GM23338 (cell line): ENCODE measurements at regions not wholly inside any gene's neighbourhood (a gene's known extent, or its start where the extent isn't known, plus 50 kb on each side); places are given as distances from the start of the nearest gene placed in this dataset.

ENCODE experiments used
- ATAC-seq: fragments of 200-7000 bp; cut with Tn5 transposase; 3 replicates; pipeline ENCODE4 v1.9.1; 2020
- DNase-seq: peaks from one replicate; pipeline ENCODE4 v3.0.0-alpha.2; 2015; ENCODE audit warnings: low spot score
- H2AFZ ChIP-seq: fragments of 200-600 bp; sonication (generic); 2 replicates; pipeline ENCODE4 v1.8.0; 2016; ENCODE audit warnings: antibody characterized with exemption, mild to moderate bottlenecking, moderate library complexity
- H3F3A ChIP-seq: fragments of 200-600 bp; sonication (generic); replicated peaks from 2 replicates; pipeline ENCODE4 v1.8.0; 2017; ENCODE audit warnings: antibody characterized with exemption, mixed run types, low read depth
- H3K27ac ChIP-seq: fragments of 200-600 bp; sonication (generic); 2 replicates; pipeline ENCODE4 v1.6.1; 2016; ENCODE audit warnings: low read depth
- H3K27me3 ChIP-seq: fragments of 200-600 bp; sonication (generic); 2 replicates; pipeline ENCODE4 v1.8.0; 2016; ENCODE audit warnings: mild to moderate bottlenecking, mixed run types, moderate library complexity; ENCODE audit not compliant: insufficient read depth
- H3K36me3 ChIP-seq: fragments of 200-600 bp; sonication (generic); 2 replicates; pipeline ENCODE4 v1.8.0; 2016; ENCODE audit warnings: mild to moderate bottlenecking; ENCODE audit not compliant: insufficient read depth
- H3K4me1 ChIP-seq: fragments of 200-600 bp; sonication (generic); 2 replicates; pipeline ENCODE4 v1.8.0; 2016; ENCODE audit warnings: mild to moderate bottlenecking, moderate library complexity; ENCODE audit not compliant: insufficient read depth
- H3K4me2 ChIP-seq: fragments of 200-600 bp; sonication (generic); 2 replicates; pipeline ENCODE4 v1.7.1; 2017; ENCODE audit warnings: mixed run types
- H3K4me3 ChIP-seq: fragments of 200-600 bp; sonication (generic); 2 replicates; pipeline ENCODE4 v1.6.1; 2016; ENCODE audit warnings: mixed run types
- H3K79me2 ChIP-seq: fragments of 200-600 bp; sonication (generic); replicated peaks from 2 replicates; pipeline ENCODE4 v1.8.0; 2017; ENCODE audit warnings: mild to moderate bottlenecking; ENCODE audit not compliant: insufficient read depth
- H3K9me2 ChIP-seq: fragments of 200-600 bp; sonication (generic); 2 replicates; pipeline ENCODE4 v1.8.0; 2017; ENCODE audit not compliant: insufficient read depth
- H4K20me1 ChIP-seq: fragments of 200-600 bp; sonication (generic); replicated peaks from 2 replicates; pipeline ENCODE4 v1.8.0; 2017; ENCODE audit warnings: mild to moderate bottlenecking; ENCODE audit not compliant: insufficient read depth
- H3K27ac Mint-ChIP-seq: 2 replicates; pipeline ENCODE4 v1.8.0; 2020; ENCODE audit warnings: inconsistent platforms, mild to moderate bottlenecking, moderate library complexity, mixed read lengths
- H3K27me3 Mint-ChIP-seq: 3 replicates; pipeline ENCODE4 v1.8.0; 2022; ENCODE audit warnings: low read depth, mild to moderate bottlenecking, moderate library complexity, mixed read lengths, inconsistent platforms; ENCODE audit not compliant: insufficient read depth, poor library complexity
- H3K36me3 Mint-ChIP-seq: 3 replicates; pipeline ENCODE4 v1.8.0; 2021; ENCODE audit warnings: low read depth, mild to moderate bottlenecking, inconsistent platforms, moderate library complexity, mixed read lengths
- H3K4me1 Mint-ChIP-seq: 3 replicates; pipeline ENCODE4 v1.8.0; 2020; ENCODE audit warnings: mild to moderate bottlenecking, inconsistent platforms, mixed read lengths
- H3K4me3 Mint-ChIP-seq: 3 replicates; pipeline ENCODE4 v1.8.0; 2021; ENCODE audit warnings: moderate library complexity, mild to moderate bottlenecking, inconsistent platforms, mixed read lengths
- H3K9me3 Mint-ChIP-seq: 3 replicates; pipeline ENCODE4 v1.8.0; 2020; ENCODE audit warnings: moderate library complexity, mild to moderate bottlenecking, inconsistent platforms, mixed read lengths
- CREB1 ChIP-seq: fragments of 250-450 bp; sonication (Bioruptor Pico); IDR thresholded peaks from 2 replicates; pipeline ENCODE4 v1.5.0; 2020; ENCODE audit warnings: low read depth, mild to moderate bottlenecking, moderate library complexity
- EZH2phosphoT487 ChIP-seq: fragments of 200-600 bp; sonication (generic); IDR thresholded peaks from one replicate; pipeline ENCODE4 v1.8.1; 2018; ENCODE audit warnings: antibody characterized with exemption; ENCODE audit not compliant: unreplicated experiment
- JUNB ChIP-seq: IDR thresholded peaks from one replicate; pipeline ENCODE4 v1.6.1; 2016; ENCODE audit warnings: antibody characterized with exemption; ENCODE audit not compliant: unreplicated experiment
- POLR2AphosphoS5 ChIP-seq: IDR thresholded peaks from 2 replicates; pipeline ENCODE4 v1.6.1; 2016; ENCODE audit warnings: antibody characterized with exemption, low read depth
- ZNF114 ChIP-seq: fragments of 250-450 bp; sonication (Bioruptor Pico); IDR thresholded peaks from 2 replicates; pipeline ENCODE4 v1.5.0; 2020; ENCODE audit warnings: mild to moderate bottlenecking, moderate library complexity
- TF ChIP-seq, protein P1 (sequence below): IDR thresholded peaks from 2 replicates; pipeline ENCODE4 v1.6.1; 2016; ENCODE audit warnings: antibody characterized with exemption
- TF ChIP-seq, protein P2 (sequence below): fragments of 250-450 bp; sonication (Bioruptor Pico); IDR thresholded peaks from 2 replicates; pipeline ENCODE4 v1.5.0; 2020; ENCODE audit warnings: mild to moderate bottlenecking, moderate library complexity
- TF ChIP-seq, protein P3 (sequence below), 2 experiments: fragments of 200-600 bp in 1 of 2; sonication (generic) in 1 of 2; conservative IDR thresholded peaks; 2 replicates each; pipeline versions ENCODE4 v1.5.1 to v1.6.1; 2016 to 2017; ENCODE audit warnings: antibody characterized with exemption in 2 of 2, low read depth in 2 of 2, mild to moderate bottlenecking in 2 of 2, moderate library complexity in 1 of 2
- TF ChIP-seq, protein P4 (sequence below): IDR thresholded peaks from one replicate; pipeline ENCODE4 v1.6.1; 2018; ENCODE audit warnings: antibody characterized with exemption; ENCODE audit not compliant: unreplicated experiment

DNA sequence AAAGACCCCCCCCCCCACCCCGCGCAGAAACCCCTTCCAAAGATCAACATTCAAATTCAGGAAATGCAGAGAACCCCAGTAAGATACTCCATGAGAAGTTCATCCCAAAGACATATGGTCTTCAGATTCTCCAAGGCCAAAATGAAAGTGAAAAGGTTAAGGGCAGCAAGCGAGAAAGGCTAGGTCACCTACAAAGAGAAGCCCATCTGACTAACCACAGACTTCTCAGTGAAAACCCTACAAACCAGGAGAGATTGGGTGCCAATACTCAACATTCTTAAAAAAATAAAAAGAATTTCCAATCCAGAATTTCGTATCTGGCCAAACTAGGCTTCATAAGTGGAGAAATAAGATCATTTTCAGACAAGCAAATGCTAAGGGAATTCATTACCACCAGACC lies 175.2 kb downstream of the RND3 start:
- Histone ChIP-seq H3K9me2 (no peaks in the 10 kb centered on the region; the same call in none of the 2 replicates), H3K4me2 (no peak overlapping the region), H2AFZ (no peak overlapping the region), H3K36me3 (no peaks in the 10 kb centered on the region; the same call in 1 of the 2 replicates), H3K27me3 (no peaks in the 10 kb centered on the region), H4K20me1 (no peaks in the 10 kb centered on the region), H3F3A (no peaks in the 10 kb centered on the region), H3K4me3 (no peak overlapping the region), H3K4me1 (no peaks in the 10 kb centered on the region), H3K27ac (no peak overlapping the region), H3K79me2 (no peaks in the 10 kb centered on the region)
- Mint-ChIP-seq H3K9me3 (peaks cover 37% of the 10 kb centered on the region), H3K4me3 (no peak overlapping the region), H3K36me3 (peaks cover 30% of the 10 kb centered on the region), H3K27me3 (no peaks in the 10 kb centered on the region), H3K27ac (no peak overlapping the region), H3K4me1 (no peaks in the 10 kb centered on the region; the same call in 2 of the 3 replicates)
- TF ChIP-seq, protein P1, sequence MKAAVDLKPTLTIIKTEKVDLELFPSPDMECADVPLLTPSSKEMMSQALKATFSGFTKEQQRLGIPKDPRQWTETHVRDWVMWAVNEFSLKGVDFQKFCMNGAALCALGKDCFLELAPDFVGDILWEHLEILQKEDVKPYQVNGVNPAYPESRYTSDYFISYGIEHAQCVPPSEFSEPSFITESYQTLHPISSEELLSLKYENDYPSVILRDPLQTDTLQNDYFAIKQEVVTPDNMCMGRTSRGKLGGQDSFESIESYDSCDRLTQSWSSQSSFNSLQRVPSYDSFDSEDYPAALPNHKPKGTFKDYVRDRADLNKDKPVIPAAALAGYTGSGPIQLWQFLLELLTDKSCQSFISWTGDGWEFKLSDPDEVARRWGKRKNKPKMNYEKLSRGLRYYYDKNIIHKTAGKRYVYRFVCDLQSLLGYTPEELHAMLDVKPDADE = no peak
- TF ChIP-seq CREB1 (CRISPR knock-in tag) (no peak), ZNF114 (CRISPR knock-in tag) (no peak), POLR2AphosphoS5 (no peak), EZH2phosphoT487 (no peak), JUNB (no peak)
- TF ChIP-seq, protein P2, sequence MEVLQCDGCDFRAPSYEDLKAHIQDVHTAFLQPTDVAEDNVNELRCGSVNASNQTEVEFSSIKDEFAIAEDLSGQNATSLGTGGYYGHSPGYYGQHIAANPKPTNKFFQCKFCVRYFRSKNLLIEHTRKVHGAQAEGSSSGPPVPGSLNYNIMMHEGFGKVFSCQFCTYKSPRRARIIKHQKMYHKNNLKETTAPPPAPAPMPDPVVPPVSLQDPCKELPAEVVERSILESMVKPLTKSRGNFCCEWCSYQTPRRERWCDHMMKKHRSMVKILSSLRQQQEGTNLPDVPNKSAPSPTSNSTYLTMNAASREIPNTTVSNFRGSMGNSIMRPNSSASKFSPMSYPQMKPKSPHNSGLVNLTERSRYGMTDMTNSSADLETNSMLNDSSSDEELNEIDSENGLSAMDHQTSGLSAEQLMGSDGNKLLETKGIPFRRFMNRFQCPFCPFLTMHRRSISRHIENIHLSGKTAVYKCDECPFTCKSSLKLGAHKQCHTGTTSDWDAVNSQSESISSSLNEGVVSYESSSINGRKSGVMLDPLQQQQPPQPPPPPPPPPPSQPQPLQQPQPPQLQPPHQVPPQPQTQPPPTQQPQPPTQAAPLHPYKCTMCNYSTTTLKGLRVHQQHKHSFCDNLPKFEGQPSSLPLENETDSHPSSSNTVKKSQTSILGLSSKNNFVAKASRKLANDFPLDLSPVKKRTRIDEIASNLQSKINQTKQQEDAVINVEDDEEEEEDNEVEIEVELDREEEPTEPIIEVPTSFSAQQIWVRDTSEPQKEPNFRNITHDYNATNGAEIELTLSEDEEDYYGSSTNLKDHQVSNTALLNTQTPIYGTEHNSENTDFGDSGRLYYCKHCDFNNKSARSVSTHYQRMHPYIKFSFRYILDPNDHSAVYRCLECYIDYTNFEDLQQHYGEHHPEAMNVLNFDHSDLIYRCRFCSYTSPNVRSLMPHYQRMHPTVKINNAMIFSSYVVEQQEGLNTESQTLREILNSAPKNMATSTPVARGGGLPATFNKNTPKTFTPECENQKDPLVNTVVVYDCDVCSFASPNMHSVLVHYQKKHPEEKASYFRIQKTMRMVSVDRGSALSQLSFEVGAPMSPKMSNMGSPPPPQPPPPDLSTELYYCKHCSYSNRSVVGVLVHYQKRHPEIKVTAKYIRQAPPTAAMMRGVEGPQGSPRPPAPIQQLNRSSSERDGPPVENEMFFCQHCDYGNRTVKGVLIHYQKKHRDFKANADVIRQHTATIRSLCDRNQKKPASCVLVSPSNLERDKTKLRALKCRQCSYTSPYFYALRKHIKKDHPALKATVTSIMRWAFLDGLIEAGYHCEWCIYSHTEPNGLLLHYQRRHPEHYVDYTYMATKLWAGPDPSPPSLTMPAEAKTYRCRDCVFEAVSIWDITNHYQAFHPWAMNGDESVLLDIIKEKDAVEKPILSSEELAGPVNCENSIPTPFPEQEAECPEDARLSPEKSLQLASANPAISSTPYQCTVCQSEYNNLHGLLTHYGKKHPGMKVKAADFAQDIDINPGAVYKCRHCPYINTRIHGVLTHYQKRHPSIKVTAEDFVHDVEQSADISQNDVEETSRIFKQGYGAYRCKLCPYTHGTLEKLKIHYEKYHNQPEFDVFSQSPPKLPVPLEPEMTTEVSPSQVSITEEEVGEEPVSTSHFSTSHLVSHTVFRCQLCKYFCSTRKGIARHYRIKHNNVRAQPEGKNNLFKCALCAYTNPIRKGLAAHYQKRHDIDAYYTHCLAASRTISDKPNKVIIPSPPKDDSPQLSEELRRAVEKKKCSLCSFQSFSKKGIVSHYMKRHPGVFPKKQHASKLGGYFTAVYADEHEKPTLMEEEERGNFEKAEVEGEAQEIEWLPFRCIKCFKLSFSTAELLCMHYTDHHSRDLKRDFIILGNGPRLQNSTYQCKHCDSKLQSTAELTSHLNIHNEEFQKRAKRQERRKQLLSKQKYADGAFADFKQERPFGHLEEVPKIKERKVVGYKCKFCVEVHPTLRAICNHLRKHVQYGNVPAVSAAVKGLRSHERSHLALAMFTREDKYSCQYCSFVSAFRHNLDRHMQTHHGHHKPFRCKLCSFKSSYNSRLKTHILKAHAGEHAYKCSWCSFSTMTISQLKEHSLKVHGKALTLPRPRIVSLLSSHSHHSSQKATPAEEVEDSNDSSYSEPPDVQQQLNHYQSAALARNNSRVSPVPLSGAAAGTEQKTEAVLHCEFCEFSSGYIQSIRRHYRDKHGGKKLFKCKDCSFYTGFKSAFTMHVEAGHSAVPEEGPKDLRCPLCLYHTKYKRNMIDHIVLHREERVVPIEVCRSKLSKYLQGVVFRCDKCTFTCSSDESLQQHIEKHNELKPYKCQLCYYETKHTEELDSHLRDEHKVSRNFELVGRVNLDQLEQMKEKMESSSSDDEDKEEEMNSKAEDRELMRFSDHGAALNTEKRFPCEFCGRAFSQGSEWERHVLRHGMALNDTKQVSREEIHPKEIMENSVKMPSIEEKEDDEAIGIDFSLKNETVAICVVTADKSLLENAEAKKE (CRISPR knock-in tag) = no peak
- TF ChIP-seq, protein P3, sequence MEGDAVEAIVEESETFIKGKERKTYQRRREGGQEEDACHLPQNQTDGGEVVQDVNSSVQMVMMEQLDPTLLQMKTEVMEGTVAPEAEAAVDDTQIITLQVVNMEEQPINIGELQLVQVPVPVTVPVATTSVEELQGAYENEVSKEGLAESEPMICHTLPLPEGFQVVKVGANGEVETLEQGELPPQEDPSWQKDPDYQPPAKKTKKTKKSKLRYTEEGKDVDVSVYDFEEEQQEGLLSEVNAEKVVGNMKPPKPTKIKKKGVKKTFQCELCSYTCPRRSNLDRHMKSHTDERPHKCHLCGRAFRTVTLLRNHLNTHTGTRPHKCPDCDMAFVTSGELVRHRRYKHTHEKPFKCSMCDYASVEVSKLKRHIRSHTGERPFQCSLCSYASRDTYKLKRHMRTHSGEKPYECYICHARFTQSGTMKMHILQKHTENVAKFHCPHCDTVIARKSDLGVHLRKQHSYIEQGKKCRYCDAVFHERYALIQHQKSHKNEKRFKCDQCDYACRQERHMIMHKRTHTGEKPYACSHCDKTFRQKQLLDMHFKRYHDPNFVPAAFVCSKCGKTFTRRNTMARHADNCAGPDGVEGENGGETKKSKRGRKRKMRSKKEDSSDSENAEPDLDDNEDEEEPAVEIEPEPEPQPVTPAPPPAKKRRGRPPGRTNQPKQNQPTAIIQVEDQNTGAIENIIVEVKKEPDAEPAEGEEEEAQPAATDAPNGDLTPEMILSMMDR (conservative IDR thresholded peaks at IDR 0.05; ENCODE audit: low read depth in 2 of 2) = no peak
- TF ChIP-seq, protein P4, sequence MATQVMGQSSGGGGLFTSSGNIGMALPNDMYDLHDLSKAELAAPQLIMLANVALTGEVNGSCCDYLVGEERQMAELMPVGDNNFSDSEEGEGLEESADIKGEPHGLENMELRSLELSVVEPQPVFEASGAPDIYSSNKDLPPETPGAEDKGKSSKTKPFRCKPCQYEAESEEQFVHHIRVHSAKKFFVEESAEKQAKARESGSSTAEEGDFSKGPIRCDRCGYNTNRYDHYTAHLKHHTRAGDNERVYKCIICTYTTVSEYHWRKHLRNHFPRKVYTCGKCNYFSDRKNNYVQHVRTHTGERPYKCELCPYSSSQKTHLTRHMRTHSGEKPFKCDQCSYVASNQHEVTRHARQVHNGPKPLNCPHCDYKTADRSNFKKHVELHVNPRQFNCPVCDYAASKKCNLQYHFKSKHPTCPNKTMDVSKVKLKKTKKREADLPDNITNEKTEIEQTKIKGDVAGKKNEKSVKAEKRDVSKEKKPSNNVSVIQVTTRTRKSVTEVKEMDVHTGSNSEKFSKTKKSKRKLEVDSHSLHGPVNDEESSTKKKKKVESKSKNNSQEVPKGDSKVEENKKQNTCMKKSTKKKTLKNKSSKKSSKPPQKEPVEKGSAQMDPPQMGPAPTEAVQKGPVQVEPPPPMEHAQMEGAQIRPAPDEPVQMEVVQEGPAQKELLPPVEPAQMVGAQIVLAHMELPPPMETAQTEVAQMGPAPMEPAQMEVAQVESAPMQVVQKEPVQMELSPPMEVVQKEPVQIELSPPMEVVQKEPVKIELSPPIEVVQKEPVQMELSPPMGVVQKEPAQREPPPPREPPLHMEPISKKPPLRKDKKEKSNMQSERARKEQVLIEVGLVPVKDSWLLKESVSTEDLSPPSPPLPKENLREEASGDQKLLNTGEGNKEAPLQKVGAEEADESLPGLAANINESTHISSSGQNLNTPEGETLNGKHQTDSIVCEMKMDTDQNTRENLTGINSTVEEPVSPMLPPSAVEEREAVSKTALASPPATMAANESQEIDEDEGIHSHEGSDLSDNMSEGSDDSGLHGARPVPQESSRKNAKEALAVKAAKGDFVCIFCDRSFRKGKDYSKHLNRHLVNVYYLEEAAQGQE = no peak
- DNase-seq (no peak), ATAC-seq (no peak)
